HL-60 (cell line): ENCODE measurements at regions not wholly inside any gene's neighbourhood (a gene's known extent, or its start where the extent isn't known, plus 50 kb on each side); places are given as distances from the start of the nearest gene placed in this dataset.

ENCODE experiments used
- CTCF ChIP-seq: IDR thresholded peaks from one replicate; pipeline ENCODE4 v1.5.1; 2011; ENCODE audit warnings: low read length, control low read depth, inconsistent platforms; ENCODE audit not compliant: insufficient read depth
- GABPA ChIP-seq: IDR thresholded peaks from 2 replicates; pipeline ENCODE4 v1.6.1; 2012; ENCODE audit warnings: low read depth
- POLR2AphosphoS5 ChIP-seq: IDR thresholded peaks from 2 replicates; pipeline ENCODE4 v1.6.1; 2012; ENCODE audit warnings: low read depth
- REST ChIP-seq: IDR thresholded peaks from 2 replicates; pipeline ENCODE4 v1.6.1; 2012; ENCODE audit warnings: low read depth; ENCODE audit not compliant: insufficient replicate concordance
- SPI1 ChIP-seq: IDR thresholded peaks from 2 replicates; pipeline ENCODE4 v1.6.1; 2012; ENCODE audit warnings: low read depth, mild to moderate bottlenecking, borderline replicate concordance

- no peak for TF ChIP-seq CTCF
- TF ChIP-seq POLR2AphosphoS5, result no peak
- TF ChIP-seq GABPA, result no peak
- TF ChIP-seq REST, result no peak
- TF ChIP-seq SPI1, result no peak
These were observed 848.2 kb upstream of the NRXN1 start for GRCh38 chr2:51880153-51880552.
